Right lobe of liver (tissue), 6 donors: ENCODE measurements at regions not wholly inside any gene's neighbourhood (a gene's known extent, or its start where the extent isn't known, plus 50 kb on each side); places are given as distances from the start of the nearest gene placed in this dataset.

ENCODE experiments used
- ATAC-seq, 4 donors: fragments of 200-7000 bp; cut with Tn5 transposase; one replicate each; pipeline ENCODE4 v1.9.1; 2020; ENCODE audit warnings: mild to moderate bottlenecking in 4 of 4, moderate library complexity in 4 of 4
- DNase-seq, 3 donors: peaks; one replicate each; pipeline ENCODE4 v3.0.0-alpha.2; 2020
- H3K27ac ChIP-seq, 3 donors: fragments of 200-600 bp; one replicate each; pipeline ENCODE4 v1.8.0; 2022
- H3K27me3 ChIP-seq, 2 donors: fragments of 200-600 bp; one replicate each; pipeline ENCODE4 v1.8.0; 2022
- H3K36me3 ChIP-seq, 4 donors: fragments of 200-600 bp; sonication (generic) in 1 of 4; one replicate each; pipeline versions ENCODE4 v1.5.1 to v1.8.0; 2017 to 2022; ENCODE audit warnings: control low read depth in 1 of 4
- H3K4me1 ChIP-seq, 4 donors: fragments of 200-600 bp; sonication (generic) in 1 of 4; one replicate each; pipeline versions ENCODE4 v1.5.1 to v1.8.0; 2017 to 2022; ENCODE audit warnings: control low read depth in 1 of 4
- H3K4me3 ChIP-seq, 3 donors: fragments of 200-600 bp; one replicate each; pipeline ENCODE4 v1.8.0; 2022
- H3K9me3 ChIP-seq, 4 donors: fragments of 200-600 bp; sonication (generic) in 1 of 4; one replicate each; pipeline versions ENCODE4 v1.5.1 to v1.8.0; 2017 to 2022; ENCODE audit warnings: control low read depth in 1 of 4
- CTCF ChIP-seq, 4 donors: fragments of 200-600 bp in 3 of 4; fragments of 450-650 bp in 1 of 4; IDR thresholded peaks; one replicate each; pipeline versions ENCODE4 v1.5.1 to v1.8.0; 2016 to 2022; ENCODE audit warnings: antibody characterized with exemption in 4 of 4, mild to moderate bottlenecking in 2 of 4
- POLR2A ChIP-seq: fragments of 450-650 bp; IDR thresholded peaks from one replicate; pipeline ENCODE4 v1.6.1; 2017; ENCODE audit warnings: antibody characterized with exemption, mild to moderate bottlenecking
- WGBS: methylation state at CpG from one replicate; pipeline ENCODE4 v1.1.6; 2018; ENCODE audit warnings: low coverage, low lambda C conversion rate; ENCODE audit not compliant: insufficient coverage; ENCODE audit errors: missing lambda C conversion rate; 5-methylcytosine and 5-hydroxymethylcytosine counted together
- intact Hi-C, 2 donors: fragments of 100-400 bp; cut with DNase I; formaldehyde crosslinking; loops; one replicate each; pipeline versions ENCODE4 v1.11.2 to v1.14.1; 2022
- donor health status: DM: no; HTN: yes; CAD: no.
- donor health status: DM: no; HTN: no; CAD: no.
- donor health status: DM: no; HTN: no; CAD: no.
- donor health status: DM: no; HTN: yes; CAD: no.
- donor health status: DM: no; HTN: yes; CAD: no.

- DNase-seq = no peak
- Histone ChIP-seq H3K27ac (no peak overlapping the region), H3K4me3 (no peak overlapping the region), H3K4me1 (peaks cover 0 to 7% (median 0%) of the 10 kb centered on the region in 4 donors), H3K9me3 (no peaks in the 10 kb centered on the region), H3K36me3 (no peaks in the 10 kb centered on the region), H3K27me3 (no peaks in the 10 kb centered on the region)
- no peak for TF ChIP-seq CTCF (IDR thresholded peaks at IDR 0.05)
- TF ChIP-seq POLR2A = no peak
- intact Hi-C loops = no loop called here
- 100% methylated on average over 2 of the region's 2 CpGs for whole genome bisulfite sequencing
- ATAC-seq = no peak
These were observed 107.6 kb upstream of the ETV3 start for GRCh38 chr1:157245823-157246222.

GRCh38 chr1:157241185-157241538, 103.0 kb upstream of the ETV3 start:
- no peak for TF ChIP-seq CTCF (IDR thresholded peaks at IDR 0.05)
- DNase-seq (no peak), ATAC-seq (peak in 1 of 4 donors; percentile 2)
- Histone ChIP-seq H3K27me3 (no peaks in the 10 kb centered on the region), H3K4me1 (peaks cover 0 to 22% (median 3%) of the 10 kb centered on the region in 4 donors), H3K4me3 (no peak overlapping the region), H3K9me3 (no peaks in the 10 kb centered on the region), H3K36me3 (no peaks in the 10 kb centered on the region), H3K27ac (peak overlapping the region in 2 of 3 donors; percentile 17 to 66)
- intact Hi-C loops = no loop called here
- 100% methylated on average over 2 of the region's 2 CpGs for WGBS

GRCh38 chr1:157240495-157241184, 102.4 kb upstream of the ETV3 start:
- ATAC-seq (peak; percentile 96 to 99 (median 96)), DNase-seq (peak; percentile 77 to 90 (median 87))
- H3K36me3 ChIP-seq = no peaks in the 10 kb centered on the region
- peak overlapping the region in 2 of 3 donors; percentile 17 to 66 for H3K27ac ChIP-seq
- intact Hi-C loops = no loop called here
- no peak overlapping the region for H3K4me3 ChIP-seq
- peaks cover 0 to 25% (median 3%) of the 10 kb centered on the region in 4 donors for H3K4me1 ChIP-seq
- 28% methylated on average over 3 of the region's 7 CpGs for WGBS
- H3K27me3 ChIP-seq = no peaks in the 10 kb centered on the region
- H3K9me3 ChIP-seq = no peaks in the 10 kb centered on the region
- peak; percentile 44 for TF ChIP-seq POLR2A
- TF ChIP-seq CTCF (IDR thresholded peaks at IDR 0.05) = no peak

- H3K9me3 ChIP-seq = no peaks in the 10 kb centered on the region
- H3K4me1 ChIP-seq = peaks cover 0 to 25% (median 3%) of the 10 kb centered on the region in 4 donors
- H3K27ac ChIP-seq = peak overlapping the region in 1 of 3 donors; percentile 56
- no peak overlapping the region for H3K4me3 ChIP-seq
- H3K27me3 ChIP-seq = no peaks in the 10 kb centered on the region
- no peaks in the 10 kb centered on the region for H3K36me3 ChIP-seq
- intact Hi-C loops = no loop called here
- DNase-seq (no peak), ATAC-seq (peak in 3 of 4 donors; percentile 3 to 33 (median 13))
- TF ChIP-seq POLR2A = no peak
- TF ChIP-seq CTCF (IDR thresholded peaks at IDR 0.05) = no peak
These were observed 101.7 kb upstream of the ETV3 start for GRCh38 chr1:157239936-157240335.
